ENCODE measurements at regions not wholly inside any gene's neighbourhood (a gene's known extent, or its start where the extent isn't known, plus 50 kb on each side); places are given as distances from the start of the nearest gene placed in this dataset.

- TF ChIP-seq, protein P1, sequence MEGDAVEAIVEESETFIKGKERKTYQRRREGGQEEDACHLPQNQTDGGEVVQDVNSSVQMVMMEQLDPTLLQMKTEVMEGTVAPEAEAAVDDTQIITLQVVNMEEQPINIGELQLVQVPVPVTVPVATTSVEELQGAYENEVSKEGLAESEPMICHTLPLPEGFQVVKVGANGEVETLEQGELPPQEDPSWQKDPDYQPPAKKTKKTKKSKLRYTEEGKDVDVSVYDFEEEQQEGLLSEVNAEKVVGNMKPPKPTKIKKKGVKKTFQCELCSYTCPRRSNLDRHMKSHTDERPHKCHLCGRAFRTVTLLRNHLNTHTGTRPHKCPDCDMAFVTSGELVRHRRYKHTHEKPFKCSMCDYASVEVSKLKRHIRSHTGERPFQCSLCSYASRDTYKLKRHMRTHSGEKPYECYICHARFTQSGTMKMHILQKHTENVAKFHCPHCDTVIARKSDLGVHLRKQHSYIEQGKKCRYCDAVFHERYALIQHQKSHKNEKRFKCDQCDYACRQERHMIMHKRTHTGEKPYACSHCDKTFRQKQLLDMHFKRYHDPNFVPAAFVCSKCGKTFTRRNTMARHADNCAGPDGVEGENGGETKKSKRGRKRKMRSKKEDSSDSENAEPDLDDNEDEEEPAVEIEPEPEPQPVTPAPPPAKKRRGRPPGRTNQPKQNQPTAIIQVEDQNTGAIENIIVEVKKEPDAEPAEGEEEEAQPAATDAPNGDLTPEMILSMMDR (conservative IDR thresholded peaks at IDR 0.05; ENCODE audit: low read length), result no peak
- no peak for TF ChIP-seq EZH2phosphoT487 (IDR thresholded peaks at IDR 0.05; ENCODE audit: borderline replicate concordance)
Measured at GRCh38 chr9:86865952-86866351, 81.4 kb downstream of the GAS1 start.

Measured in Loucy (cell line).